Right lobe of liver (tissue), 4 donors: ENCODE measurements at regions not wholly inside any gene's neighbourhood (a gene's known extent, or its start where the extent isn't known, plus 50 kb on each side); places are given as distances from the start of the nearest gene placed in this dataset.

Source experiments
- POLR2A ChIP-seq: fragments of 450-650 bp; IDR thresholded peaks from one replicate; pipeline ENCODE4 v1.6.1; 2017; ENCODE audit warnings: antibody characterized with exemption, mild to moderate bottlenecking
- TF ChIP-seq, protein P1 (sequence below), 4 donors: fragments of 200-600 bp in 3 of 4; fragments of 450-650 bp in 1 of 4; IDR thresholded peaks; one replicate each; pipeline versions ENCODE4 v1.5.1 to v1.8.0; 2016 to 2022; ENCODE audit warnings: antibody characterized with exemption in 4 of 4, mild to moderate bottlenecking in 2 of 4
- donor health status: DM: no; HTN: no; CAD: no.
- donor health status: DM: no; HTN: no; CAD: no.
- donor health status: DM: no; HTN: yes; CAD: no.

DNA sequence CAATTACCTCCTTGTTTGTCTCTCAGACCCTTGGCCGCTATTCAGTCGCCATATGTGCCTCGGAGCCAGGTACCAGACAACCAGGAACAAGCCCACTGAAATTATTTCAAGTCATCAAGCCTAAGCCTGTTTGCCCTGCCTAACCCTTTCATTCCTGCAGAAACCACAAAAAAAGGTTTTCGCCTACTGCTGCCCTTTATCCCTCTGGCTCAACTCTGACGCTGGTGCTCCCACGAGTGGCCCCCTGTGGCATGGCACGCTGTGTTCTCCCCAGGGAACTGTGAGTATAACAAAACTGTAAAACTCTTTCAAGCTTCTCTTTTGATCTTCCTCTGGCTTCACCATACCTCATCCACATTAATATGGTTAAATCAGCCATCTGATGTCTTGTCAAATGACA lies 215.7 kb upstream of the CDC14C start:
- TF ChIP-seq POLR2A = no peak
- TF ChIP-seq, protein P1, sequence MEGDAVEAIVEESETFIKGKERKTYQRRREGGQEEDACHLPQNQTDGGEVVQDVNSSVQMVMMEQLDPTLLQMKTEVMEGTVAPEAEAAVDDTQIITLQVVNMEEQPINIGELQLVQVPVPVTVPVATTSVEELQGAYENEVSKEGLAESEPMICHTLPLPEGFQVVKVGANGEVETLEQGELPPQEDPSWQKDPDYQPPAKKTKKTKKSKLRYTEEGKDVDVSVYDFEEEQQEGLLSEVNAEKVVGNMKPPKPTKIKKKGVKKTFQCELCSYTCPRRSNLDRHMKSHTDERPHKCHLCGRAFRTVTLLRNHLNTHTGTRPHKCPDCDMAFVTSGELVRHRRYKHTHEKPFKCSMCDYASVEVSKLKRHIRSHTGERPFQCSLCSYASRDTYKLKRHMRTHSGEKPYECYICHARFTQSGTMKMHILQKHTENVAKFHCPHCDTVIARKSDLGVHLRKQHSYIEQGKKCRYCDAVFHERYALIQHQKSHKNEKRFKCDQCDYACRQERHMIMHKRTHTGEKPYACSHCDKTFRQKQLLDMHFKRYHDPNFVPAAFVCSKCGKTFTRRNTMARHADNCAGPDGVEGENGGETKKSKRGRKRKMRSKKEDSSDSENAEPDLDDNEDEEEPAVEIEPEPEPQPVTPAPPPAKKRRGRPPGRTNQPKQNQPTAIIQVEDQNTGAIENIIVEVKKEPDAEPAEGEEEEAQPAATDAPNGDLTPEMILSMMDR (IDR thresholded peaks at IDR 0.05) = no peak
